Fibroblast of lung (primary cell): ENCODE measurements at regions not wholly inside any gene's neighbourhood (a gene's known extent, or its start where the extent isn't known, plus 50 kb on each side); places are given as distances from the start of the nearest gene placed in this dataset.

ENCODE experiments used
- DNase-seq, 2 donors: peaks; one replicate each; pipeline versions ENCODE4 v3.0.0 to v3.0.0-alpha.2; 2010; ENCODE audit warnings: low read depth in 2 of 2
- H2AFZ ChIP-seq: 2 replicates; pipeline ENCODE4 v1.5.1; 2012; ENCODE audit warnings: low read length, control low read depth, inconsistent platforms
- H3K27ac ChIP-seq: 2 replicates; pipeline ENCODE4 v1.5.1; 2011; ENCODE audit warnings: low read length, control low read depth; ENCODE audit not compliant: insufficient read depth
- H3K27me3 ChIP-seq: 2 replicates; pipeline ENCODE4 v1.5.1; 2011; ENCODE audit warnings: mild to moderate bottlenecking, low read length; ENCODE audit not compliant: control insufficient read depth, insufficient read depth
- H3K36me3 ChIP-seq: 2 replicates; pipeline ENCODE4 v1.5.1; 2011; ENCODE audit warnings: low read length; ENCODE audit not compliant: control insufficient read depth, insufficient read depth
- H3K4me1 ChIP-seq: 2 replicates; pipeline ENCODE4 v1.5.1; 2011; ENCODE audit warnings: low read length; ENCODE audit not compliant: control insufficient read depth, insufficient read depth; ENCODE audit errors: extremely low read depth
- H3K4me2 ChIP-seq: 2 replicates; pipeline ENCODE4 v1.5.1; 2011; ENCODE audit warnings: low read length, control low read depth; ENCODE audit not compliant: insufficient read depth; ENCODE audit errors: extremely low read depth
- H3K4me3 ChIP-seq, 4 experiments: fragments of 200-600 bp in 1 of 4; sonication (generic) in 1 of 4; replicated peaks in 1 of 4; 2 replicates each; pipeline ENCODE4 v1.5.1; 2011 to 2016; ENCODE audit warnings: low read length in 4 of 4, low read depth in 3 of 4, mild to moderate bottlenecking in 3 of 4, control low read depth in 2 of 4, inconsistent platforms in 1 of 4, mixed read lengths in 1 of 4; ENCODE audit not compliant: insufficient read depth in 1 of 4; ENCODE audit errors: control extremely low read depth in 1 of 4
- H3K79me2 ChIP-seq: 2 replicates; pipeline ENCODE4 v1.5.1; 2012; ENCODE audit warnings: mild to moderate bottlenecking, low read length, inconsistent platforms; ENCODE audit not compliant: control insufficient read depth, insufficient read depth
- H3K9ac ChIP-seq: 2 replicates; pipeline ENCODE4 v1.5.1; 2011; ENCODE audit warnings: mild to moderate bottlenecking, low read length, control low read depth; ENCODE audit not compliant: insufficient read depth
- H3K9me3 ChIP-seq: 2 replicates; pipeline ENCODE4 v1.5.1; 2012; ENCODE audit warnings: low read depth, low read length; ENCODE audit not compliant: control insufficient read depth, insufficient read depth
- H4K20me1 ChIP-seq: 2 replicates; pipeline ENCODE4 v1.5.1; 2011; ENCODE audit warnings: low read length; ENCODE audit not compliant: control insufficient read depth, insufficient read depth; ENCODE audit errors: extremely low read depth
- CTCF ChIP-seq, 2 donors: IDR thresholded peaks in 1 of 2; conservative IDR thresholded peaks in 1 of 2; 1 replicate in 1 of 2; 2 replicates in 1 of 2; pipeline ENCODE4 v1.5.1; 2011 to 2012; ENCODE audit warnings: low read length in 2 of 2, control low read depth in 1 of 2, inconsistent platforms in 1 of 2, low read depth in 1 of 2, mild to moderate bottlenecking in 1 of 2
- EZH2 ChIP-seq: IDR thresholded peaks from 2 replicates; pipeline ENCODE4 v1.5.1; 2012; ENCODE audit warnings: low read length, control low read depth, mild to moderate bottlenecking; ENCODE audit errors: missing control alignments

GRCh38 chr12:127770118-127770517, 496.9 kb upstream of the TMEM132C start:
- H3K9ac ChIP-seq: no peak overlapping the region
- H4K20me1 ChIP-seq: no peaks in the 10 kb centered on the region
- no peak for DNase-seq
- no peaks in the 10 kb centered on the region for H3K36me3 ChIP-seq
- TF ChIP-seq EZH2 (no peak), CTCF (conservative IDR thresholded peaks at IDR 0.05 in 1 of 2, IDR thresholded peaks at IDR 0.05 in 1 of 2; ENCODE audit: low read depth in 1 of 2, low read length in 2 of 2) (no peak)
- no peaks in the 10 kb centered on the region for H3K4me1 ChIP-seq
- no peak overlapping the region for H2AFZ ChIP-seq
- H3K79me2 ChIP-seq: no peaks in the 10 kb centered on the region
- no peak overlapping the region for H3K4me2 ChIP-seq
- H3K4me3 ChIP-seq: no peak overlapping the region
- no peak overlapping the region for H3K27ac ChIP-seq
- H3K9me3 ChIP-seq: no peaks in the 10 kb centered on the region
- no peaks in the 10 kb centered on the region for H3K27me3 ChIP-seq

GRCh38 chr12:127771546-127771945, 495.4 kb upstream of the TMEM132C start:
- H3K9me3 ChIP-seq: no peaks in the 10 kb centered on the region
- no peak for DNase-seq
- no peak for TF ChIP-seq EZH2
- TF ChIP-seq CTCF (conservative IDR thresholded peaks at IDR 0.05 in 1 of 2, IDR thresholded peaks at IDR 0.05 in 1 of 2; ENCODE audit: low read depth in 1 of 2, low read length in 2 of 2): no peak
- no peaks in the 10 kb centered on the region for H3K27me3 ChIP-seq
- H3K9ac ChIP-seq: no peak overlapping the region
- no peaks in the 10 kb centered on the region for H3K79me2 ChIP-seq
- no peaks in the 10 kb centered on the region for H3K36me3 ChIP-seq
- no peak overlapping the region for H3K4me2 ChIP-seq
- H4K20me1 ChIP-seq: no peaks in the 10 kb centered on the region
- no peak overlapping the region for H2AFZ ChIP-seq
- no peaks in the 10 kb centered on the region for H3K4me1 ChIP-seq
- no peak overlapping the region for H3K4me3 ChIP-seq
- H3K27ac ChIP-seq: no peak overlapping the region

GRCh38 chr12:127773520-127773919, 493.4 kb upstream of the TMEM132C start:
- Histone ChIP-seq H3K9ac (no peak overlapping the region), H3K27me3 (no peaks in the 10 kb centered on the region), H3K9me3 (no peaks in the 10 kb centered on the region), H3K4me1 (no peaks in the 10 kb centered on the region), H3K4me3 (no peak overlapping the region), H2AFZ (no peak overlapping the region), H3K36me3 (no peaks in the 10 kb centered on the region), H3K79me2 (no peaks in the 10 kb centered on the region), H4K20me1 (no peaks in the 10 kb centered on the region), H3K27ac (no peak overlapping the region), H3K4me2 (no peak overlapping the region)
- TF ChIP-seq CTCF (conservative IDR thresholded peaks at IDR 0.05 in 1 of 2, IDR thresholded peaks at IDR 0.05 in 1 of 2; ENCODE audit: low read depth in 1 of 2, low read length in 2 of 2) (no peak), EZH2 (no peak)
- no peak for DNase-seq
